HG02840 (cell line): ENCODE measurements at regions not wholly inside any gene's neighbourhood (a gene's known extent, or its start where the extent isn't known, plus 50 kb on each side); places are given as distances from the start of the nearest gene placed in this dataset.
"Not testable (repeated sequence)": the region's sequence is repeated elsewhere in the genome, so short reads cannot be mapped to it uniquely, and the experiment has no call there.

Experiments
- ATAC-seq: cut with Tn5 transposase; IDR thresholded peaks from one replicate; pipeline ENCODE4 v1.9.1; 2021; ENCODE audit warnings: mild to moderate bottlenecking, moderate library complexity, moderate number of reproducible peaks; ENCODE audit not compliant: unreplicated experiment, low FRiP score

DNA sequence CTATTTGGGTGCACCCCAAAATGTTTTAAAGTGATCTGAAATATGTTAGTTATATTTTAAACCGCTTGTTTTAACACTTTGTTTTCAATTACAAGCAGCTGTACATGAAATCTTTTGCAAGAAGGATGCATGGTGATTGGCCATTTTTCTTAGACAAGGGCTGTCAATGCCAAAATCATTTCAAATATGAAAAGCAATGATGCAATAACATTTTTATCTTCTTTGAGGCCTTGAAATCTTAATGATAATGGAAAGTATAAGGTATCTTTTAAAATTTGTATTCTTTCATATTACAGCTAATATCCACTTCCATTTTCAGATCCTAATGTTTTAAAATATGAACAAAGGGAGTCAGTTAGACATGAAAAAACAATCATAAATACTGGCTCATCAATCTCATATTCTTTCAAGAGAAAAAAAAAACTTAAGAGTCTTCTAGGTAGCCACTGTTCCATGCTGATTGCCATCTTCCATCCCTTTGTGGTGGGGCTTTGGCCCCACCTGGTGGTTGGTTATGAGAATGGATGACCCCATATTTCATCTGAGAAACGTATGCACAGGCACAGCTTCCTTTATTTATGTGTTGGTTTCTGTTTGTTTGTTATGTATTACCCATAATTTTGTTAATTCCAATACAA lies 330.3 kb upstream of the MIR17HG start:
- ATAC-seq = no peak

DNA sequence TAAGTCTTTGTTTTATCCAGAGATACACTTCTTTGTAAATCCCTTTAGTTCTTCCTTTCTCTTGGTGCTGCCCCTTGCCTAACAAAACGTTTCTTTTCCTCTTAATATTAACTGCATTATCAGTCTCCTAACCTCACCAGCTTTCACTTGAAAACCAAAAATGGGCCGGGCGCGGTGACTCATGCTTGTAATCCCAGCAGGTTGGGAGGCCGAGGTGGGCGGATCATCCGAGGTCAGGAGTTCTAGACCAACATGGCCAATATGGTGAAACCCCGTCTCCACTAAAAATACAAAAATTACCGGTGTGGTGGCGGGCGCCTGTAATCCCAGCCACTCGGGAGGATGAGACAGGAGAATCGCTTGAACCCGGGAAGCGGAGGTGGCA lies 329.8 kb upstream of the MIR17HG start:
- ATAC-seq = no peak

DNA sequence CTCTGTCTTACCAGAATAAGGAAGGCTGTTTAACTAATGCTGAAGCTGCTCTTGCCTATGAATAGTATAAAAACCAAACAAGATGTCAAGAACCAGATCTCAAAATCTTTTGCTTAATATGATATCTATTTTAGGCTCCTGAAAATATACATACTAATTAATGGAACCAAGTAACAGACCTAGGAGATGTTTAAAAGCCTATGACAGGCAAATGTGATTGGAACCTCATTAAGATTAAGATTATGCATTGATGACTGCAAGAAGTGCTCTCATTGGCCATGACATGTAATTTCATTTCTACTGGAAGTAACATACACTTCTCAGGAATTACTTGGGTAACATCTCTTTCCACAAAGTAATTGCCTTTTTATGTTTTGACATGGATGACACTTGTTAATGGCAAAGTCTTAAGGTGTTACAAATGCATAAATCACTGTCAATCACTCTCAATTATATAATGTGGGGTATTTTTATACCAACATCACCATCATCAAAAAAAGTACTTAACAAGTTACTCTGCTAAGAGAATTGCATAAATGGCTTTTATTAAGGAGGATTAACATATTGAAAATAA lies 326.9 kb upstream of the MIR17HG start:
- no peak for ATAC-seq

DNA sequence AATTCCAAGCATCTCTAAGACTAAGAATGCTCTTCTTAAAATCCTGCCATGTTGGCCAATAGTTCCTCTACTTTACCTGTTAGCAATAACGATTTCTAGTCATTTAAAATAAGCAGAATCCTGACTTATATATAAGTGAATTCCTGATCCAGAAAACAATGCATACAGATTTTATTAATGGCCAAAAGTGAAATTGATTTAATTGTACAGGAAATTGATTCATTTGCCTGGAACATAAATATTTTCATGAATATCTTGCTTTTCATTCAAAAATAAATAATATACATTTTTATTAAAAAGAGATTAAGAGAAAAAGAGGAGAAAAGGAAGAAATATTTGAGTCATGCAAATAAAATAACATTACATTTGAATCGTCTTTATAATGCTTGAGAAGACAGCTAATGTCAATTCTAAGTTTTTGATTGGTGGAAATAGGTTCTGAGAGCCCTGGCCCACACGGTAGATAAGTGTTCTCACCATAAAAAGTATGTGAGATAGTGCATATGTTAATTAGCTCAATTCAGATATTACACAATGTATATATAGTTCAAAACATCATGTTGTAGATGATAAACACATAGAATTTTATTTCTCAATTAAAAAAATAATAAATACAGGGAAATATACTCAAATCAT lies 323.2 kb upstream of the MIR17HG start:
- ATAC-seq = no peak

DNA sequence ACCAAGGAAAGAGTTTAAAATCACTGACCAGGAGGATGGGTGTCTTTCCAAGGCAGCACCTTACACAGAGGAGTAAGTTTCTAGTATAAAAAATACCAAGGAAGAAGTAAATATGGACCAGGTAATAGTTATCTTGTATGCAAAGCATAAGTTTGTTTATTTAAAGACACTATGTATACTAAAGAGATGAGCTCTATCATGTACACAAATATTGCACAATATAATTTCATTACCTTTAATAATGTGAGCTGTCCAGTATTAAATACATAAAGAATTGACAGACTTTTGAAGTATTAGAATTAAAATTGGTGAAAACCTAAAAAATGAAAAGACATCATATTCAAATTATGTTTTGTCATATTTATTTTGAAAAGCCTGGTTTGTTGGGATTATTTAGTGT lies 322.0 kb upstream of the MIR17HG start:
- ATAC-seq = no peak

- no peak for ATAC-seq
Measured at GRCh38 chr13:91031508-91031907, 316.0 kb upstream of the MIR17HG start.

GRCh38 chr13:91032104-91032503 lies 315.4 kb upstream of the MIR17HG start:
- ATAC-seq = no peak

- ATAC-seq = no peak
Measured at GRCh38 chr13:91036886-91037285, 310.6 kb upstream of the MIR17HG start.

GRCh38 chr13:91042870-91043269 lies 304.6 kb upstream of the MIR17HG start:
- ATAC-seq = no peak

GRCh38 chr13:91045351-91046034 lies 302.0 kb upstream of the MIR17HG start:
- ATAC-seq = no peak

DNA sequence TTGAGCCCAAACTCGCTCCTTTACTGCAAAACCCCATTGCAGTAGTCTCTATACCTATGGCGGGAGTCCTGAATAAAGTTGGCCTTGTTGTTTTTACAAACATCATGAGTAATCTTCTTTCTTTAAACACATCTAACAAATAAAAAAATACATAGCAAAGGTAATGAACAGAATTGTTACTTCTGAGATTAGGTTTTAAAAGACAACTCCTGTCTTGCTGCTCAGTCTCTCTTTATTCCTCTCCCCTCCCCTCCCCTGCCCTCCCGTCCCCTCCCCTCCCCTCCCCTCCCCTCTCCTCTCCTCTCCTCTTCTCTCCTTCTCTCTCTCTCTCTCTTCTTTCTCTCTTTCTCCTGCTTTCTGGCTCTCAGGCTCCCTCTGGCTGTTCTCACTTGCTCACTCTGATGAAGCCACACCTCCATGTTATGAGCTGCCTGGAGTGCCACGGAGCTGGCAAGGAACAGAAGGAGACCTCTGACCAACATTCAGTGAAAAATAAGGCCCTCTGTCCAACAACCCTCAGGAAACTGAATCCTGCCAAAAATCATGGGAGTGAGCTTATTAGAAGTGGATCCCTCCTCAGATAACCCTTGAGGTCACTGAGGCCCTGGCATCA lies 300.7 kb upstream of the MIR17HG start:
- ATAC-seq = no peak

DNA sequence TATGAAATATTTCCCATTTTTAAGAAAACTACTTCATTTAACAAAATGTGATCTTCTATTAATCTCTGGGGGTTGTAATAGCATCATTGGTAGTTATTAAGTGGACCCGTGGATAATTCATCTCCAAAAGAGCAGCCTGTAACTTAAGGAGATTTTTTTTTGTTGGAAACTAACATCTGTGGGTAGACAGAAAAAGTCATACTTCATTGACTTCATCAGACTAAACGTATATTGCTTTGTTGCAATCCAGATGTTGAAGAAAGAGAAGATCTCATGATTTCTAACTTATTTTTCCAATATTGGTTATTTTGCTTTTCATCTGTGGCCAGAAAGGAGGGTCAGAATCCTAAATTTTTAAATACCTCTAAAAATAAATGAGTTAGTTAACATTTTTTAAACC lies 296.5 kb upstream of the MIR17HG start:
- ATAC-seq = no peak

DNA sequence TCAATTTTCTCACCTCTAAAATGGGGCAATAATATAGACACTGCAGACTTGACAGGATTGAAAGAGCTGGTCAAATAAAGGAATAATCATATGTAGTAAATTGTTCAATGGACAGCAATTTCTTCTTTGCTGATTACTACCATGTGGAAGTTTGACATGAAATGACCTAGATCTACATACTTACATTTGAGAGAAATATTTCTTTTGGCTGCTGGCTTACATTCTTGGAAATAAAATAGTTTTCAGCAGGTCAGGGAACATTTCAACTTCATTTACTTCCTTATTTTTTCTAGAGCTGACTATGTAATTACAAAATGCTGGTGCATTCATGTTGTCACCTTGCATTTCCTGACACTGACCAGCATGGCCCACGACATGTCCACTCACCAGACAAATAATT lies 294.6 kb upstream of the MIR17HG start:
- no peak for ATAC-seq

- no peak for ATAC-seq
Measured at GRCh38 chr13:91053318-91054065, 294.0 kb upstream of the MIR17HG start.

DNA sequence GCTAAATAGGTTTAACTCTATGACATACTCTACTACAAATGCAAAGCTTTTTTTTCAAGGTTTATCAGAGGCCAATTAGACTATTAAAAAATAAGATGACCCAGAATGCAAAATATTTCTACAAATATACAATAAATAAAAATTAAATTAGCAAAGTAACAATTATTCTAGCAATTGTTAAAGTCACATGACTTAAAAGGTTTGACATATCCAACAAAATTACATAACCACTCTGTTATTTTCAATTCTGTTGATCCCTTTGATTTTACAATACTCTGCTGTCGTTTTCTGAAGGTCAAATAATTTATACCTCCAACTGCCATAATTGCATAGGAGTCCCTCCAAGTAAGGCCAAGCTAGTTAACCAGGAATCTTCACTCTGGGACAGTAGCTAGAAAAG lies 292.6 kb upstream of the MIR17HG start:
- no peak for ATAC-seq

DNA sequence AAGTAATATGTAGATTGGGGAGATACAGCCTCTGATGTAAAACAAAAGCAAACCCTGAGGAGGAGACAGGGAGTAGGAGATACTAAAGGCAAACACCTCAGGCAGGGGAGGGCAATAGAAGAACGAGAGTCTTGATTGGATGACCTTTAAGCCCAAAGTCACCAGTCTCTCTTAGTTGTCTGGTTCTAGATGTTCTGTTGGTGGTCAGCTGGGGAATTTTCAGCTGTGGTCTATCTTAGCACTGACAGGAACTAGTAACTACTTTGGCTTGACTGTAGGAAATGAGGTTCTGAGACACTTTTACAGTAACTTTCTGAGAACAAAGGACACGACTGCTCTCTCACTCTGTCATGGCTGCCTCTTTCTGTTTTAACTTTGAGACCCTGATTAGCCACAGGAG lies 290.7 kb upstream of the MIR17HG start:
- ATAC-seq = peak; percentile 82

GRCh38 chr13:91057507-91057906 lies 290.0 kb upstream of the MIR17HG start:
- not testable (repeated sequence) for ATAC-seq

DNA sequence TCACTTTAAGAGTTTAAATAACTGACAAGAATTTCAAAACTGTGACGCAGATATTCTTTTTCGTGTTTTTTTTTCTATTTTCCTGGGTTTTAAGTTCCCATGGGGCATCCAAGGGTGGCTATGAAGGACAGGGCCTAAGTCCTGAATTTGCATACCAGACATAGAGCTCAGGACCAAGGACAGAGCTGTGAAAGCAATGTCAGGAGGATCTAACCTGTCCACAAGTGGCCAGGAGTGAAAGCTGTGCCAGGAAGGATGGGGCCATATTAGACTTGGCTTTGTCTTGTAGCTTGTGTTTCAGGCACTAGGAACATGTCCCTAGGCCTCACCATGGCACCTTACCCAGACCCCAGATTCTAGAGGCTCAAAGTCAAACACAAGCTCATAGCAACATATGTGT lies 289.4 kb upstream of the MIR17HG start:
- ATAC-seq = no peak

DNA sequence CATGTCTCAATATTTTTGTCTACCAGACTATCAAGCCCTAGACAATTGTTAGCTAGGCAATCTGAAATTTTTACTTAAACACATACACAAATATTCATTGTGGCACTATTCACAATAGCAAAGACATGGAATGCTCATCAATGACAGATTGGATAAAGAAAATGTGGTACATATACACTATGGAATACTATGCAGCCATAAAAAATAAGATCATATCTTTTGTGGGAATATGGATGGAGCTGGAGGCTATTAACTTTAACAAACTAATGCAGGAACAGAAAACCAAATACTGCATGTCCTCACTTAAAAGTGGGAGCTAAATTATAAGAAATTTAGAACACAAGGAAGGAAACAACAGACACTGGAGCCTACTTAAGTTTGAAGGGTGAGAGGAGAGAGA lies 288.6 kb upstream of the MIR17HG start:
- no peak for ATAC-seq

GRCh38 chr13:91066745-91067144 lies 280.7 kb upstream of the MIR17HG start:
- no peak for ATAC-seq

DNA sequence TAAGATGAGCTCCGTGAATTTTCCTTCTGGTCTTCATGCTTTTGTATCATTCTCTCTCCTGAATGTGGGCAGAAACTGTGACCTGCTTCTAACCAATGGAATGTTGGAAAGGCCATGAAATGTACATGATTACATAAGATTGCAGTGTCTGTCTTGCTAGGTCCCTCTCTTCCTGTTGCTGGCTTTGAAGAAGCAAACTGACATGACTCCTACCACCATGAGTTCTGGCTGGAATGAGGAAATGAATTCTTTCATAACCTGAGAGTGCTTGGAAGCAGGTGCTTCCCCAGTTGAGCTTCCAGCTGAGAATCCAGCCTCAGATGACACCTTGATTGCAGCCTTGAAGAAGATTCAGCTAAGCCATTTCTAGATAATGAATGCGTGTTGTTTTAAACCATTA lies 275.0 kb upstream of the MIR17HG start:
- no peak for ATAC-seq
